Body of pancreas (tissue), 4 donors: ENCODE measurements at regions not wholly inside any gene's neighbourhood (a gene's known extent, or its start where the extent isn't known, plus 50 kb on each side); places are given as distances from the start of the nearest gene placed in this dataset.

ENCODE experiments used
- CTCF ChIP-seq, 7 experiments: fragments of 450-650 bp in 4 of 7; fragments of 200-600 bp in 3 of 7; sonication (generic) in 3 of 7; IDR thresholded peaks; one replicate each; pipeline ENCODE4 v1.5.1; 2016 to 2019; ENCODE audit warnings: antibody characterized with exemption in 7 of 7
- POLR2A ChIP-seq, 3 donors: fragments of 450-650 bp; IDR thresholded peaks; one replicate each; pipeline ENCODE4 v1.6.1; 2016; ENCODE audit warnings: antibody characterized with exemption in 3 of 3, mild to moderate bottlenecking in 2 of 3

- TF ChIP-seq CTCF (IDR thresholded peaks at IDR 0.05) (no peak), POLR2A (IDR thresholded peaks at IDR 0.05) (no peak)
Measured at GRCh38 chr9:117828466-117828865, 124.3 kb downstream of the TLR4 start.
